HG02884 (cell line): ENCODE measurements at regions not wholly inside any gene's neighbourhood (a gene's known extent, or its start where the extent isn't known, plus 50 kb on each side); places are given as distances from the start of the nearest gene placed in this dataset.

Experiments
- ATAC-seq: cut with Tn5 transposase; IDR thresholded peaks from one replicate; pipeline ENCODE4 v1.9.1; 2021; ENCODE audit warnings: mild to moderate bottlenecking, moderate library complexity; ENCODE audit not compliant: unreplicated experiment

GRCh38 chr6:95777338-95777737 is 200.0 kb downstream of the MANEA start:
- ATAC-seq = no peak

DNA sequence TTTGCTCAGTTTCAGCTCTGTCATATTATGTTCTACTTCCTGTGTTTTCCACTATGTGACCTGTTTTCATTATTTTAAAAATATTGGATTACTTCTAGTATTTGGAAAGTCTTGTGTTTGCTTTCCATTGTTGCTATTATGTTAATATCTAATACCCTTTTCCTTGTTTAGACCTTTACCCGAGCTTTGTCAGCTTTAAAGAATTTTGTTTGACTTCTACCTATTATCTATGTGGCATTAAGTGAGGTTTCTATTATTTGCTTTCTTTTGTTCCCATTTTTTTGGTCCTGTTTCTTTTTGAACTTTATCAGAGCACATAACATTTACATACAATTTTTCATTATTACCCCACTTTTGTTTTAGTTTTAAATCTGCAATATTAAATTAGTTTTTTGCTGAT is 202.7 kb downstream of the MANEA start:
- no peak for ATAC-seq

- no peak for ATAC-seq
Measured at GRCh38 chr6:95784019-95784418, 206.7 kb downstream of the MANEA start.

- peak; percentile 53 for ATAC-seq
Measured at GRCh38 chr6:95784869-95785268, 207.5 kb downstream of the MANEA start.

DNA sequence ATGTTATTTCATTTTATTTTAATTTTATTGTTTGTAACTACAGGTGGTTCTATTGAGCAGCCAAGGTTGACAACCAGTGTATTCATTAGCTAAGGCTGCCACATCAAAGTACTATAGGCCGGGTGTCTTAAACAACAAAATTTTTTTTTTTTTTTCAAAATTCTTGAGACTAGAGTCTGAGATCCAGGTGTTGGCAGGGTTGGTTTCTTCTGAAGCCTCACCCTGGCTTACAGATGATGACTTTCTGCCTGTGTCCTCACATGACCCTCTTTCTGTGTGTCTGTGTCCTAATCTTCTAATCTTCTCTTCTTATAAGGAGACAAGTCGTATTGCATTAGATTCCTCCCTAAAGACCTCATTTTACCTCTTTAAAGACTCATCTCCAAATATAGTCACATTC is 208.4 kb downstream of the MANEA start:
- ATAC-seq = no peak

- ATAC-seq = no peak
Measured at GRCh38 chr6:95786802-95787201, 209.5 kb downstream of the MANEA start.

DNA sequence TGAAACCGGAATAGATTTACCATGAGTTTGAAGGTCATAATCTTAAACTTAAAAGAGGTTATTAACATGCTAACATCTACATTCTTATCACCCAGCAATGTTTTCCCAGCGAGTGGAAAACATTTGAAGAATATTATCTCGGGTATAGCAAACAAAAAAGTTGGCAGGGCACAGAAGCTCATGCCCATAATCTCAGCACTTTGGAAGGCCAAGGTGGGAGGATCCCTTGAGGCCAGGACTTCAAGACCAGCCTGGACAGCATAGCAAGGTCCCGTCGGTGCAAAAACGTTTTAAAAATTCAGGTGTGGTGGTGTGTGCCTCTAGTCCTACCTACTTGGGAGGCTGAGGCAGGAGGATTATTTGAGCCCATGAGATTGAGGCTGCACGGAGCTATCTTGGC is 213.5 kb downstream of the MANEA start:
- ATAC-seq = no peak

DNA sequence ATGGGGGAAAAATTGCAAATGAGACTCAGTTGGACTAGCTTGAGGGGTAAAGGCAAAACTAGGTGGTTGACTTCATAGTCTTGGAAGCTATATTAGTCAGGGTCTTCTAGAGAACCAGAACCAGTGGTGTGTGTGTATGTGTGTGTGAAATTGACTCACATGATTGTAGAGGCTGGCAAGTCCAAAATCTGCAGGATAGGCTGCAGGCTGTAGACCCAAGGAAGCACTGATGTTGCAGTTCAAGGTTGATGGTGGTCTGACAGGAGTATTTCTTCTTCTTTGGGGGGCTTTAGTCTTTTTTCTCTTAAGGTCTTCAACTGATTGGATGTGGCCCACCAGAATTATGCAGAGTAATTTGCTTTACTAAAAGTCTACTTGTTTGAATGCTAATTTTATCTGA is 217.4 kb downstream of the MANEA start:
- no peak for ATAC-seq

- no peak for ATAC-seq
Measured at GRCh38 chr6:95795927-95796326, 218.6 kb downstream of the MANEA start.

GRCh38 chr6:95797054-95797453 is 218.7 kb upstream of the FUT9 start:
- ATAC-seq = no peak

DNA sequence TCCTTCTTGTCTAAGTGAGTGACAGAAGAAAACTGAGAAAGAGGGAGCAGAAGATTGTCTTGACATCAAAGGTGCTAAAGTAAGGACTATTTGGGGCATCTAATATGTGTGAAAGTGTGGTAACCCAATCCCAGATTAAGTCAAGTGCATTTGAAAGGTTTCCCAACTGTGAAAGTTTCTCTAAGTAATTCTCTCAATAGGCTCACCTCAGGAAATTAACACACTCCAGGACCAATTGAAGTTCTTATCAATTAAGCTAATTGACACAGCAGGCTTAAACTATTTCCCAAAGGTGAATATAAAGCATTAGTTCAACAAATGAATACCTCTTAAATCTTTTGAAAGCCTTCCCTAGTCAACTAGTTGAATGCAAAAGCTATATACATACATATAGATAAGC is 212.8 kb upstream of the FUT9 start:
- ATAC-seq = no peak

- ATAC-seq = no peak
Measured at GRCh38 chr6:95803889-95804288, 211.9 kb upstream of the FUT9 start.

DNA sequence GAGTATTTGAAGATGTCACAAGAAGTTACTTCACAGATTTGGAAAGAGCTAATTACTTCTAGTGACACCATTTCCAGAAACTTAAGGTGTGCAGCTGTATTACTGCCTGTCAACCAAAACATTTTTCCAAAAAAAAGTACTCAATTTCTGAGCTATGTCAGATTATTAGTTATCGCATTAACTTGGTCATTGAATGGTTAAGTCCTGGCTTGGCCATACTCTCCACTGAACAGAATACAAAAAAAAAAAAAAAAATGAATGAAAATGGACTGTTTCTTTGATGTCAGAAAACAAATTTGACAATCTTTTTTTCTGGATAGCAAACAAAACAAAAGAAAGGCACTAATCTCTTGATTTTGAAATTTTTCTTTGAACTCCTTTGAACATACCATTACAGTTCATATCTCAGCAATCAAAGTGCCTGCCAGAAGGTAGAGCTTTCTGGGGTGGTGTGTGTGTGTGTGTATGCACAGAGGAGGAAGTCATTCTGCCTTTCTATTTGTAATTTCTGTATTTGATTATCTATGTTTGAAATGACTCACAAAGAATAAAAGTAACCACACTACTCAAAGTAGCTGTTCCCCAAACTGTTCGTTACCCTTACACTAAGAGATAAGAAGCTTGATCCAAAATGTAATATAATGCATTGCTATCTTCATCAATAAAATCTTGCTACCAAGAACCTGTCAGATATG is 210.8 kb upstream of the FUT9 start:
- peak; percentile 75 for ATAC-seq

DNA sequence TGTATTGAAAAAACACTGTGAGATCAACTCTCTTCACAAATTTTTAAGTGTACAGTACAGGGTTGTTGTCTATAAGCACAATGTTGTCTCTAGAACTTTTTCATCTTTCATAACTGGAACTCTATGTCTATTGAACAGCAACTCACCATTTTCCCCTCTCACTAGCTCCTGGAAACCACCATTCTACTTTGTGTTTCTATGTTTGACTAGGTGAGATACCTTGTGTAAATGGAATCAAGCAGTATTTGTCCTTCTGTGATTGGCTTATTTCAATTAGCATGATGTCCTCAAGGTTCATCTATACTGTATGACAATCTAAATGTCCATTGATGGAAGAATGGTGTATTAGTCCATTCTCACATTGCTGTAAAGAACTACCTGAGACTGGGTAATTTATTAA is 210.1 kb upstream of the FUT9 start:
- peak; percentile 43 for ATAC-seq

DNA sequence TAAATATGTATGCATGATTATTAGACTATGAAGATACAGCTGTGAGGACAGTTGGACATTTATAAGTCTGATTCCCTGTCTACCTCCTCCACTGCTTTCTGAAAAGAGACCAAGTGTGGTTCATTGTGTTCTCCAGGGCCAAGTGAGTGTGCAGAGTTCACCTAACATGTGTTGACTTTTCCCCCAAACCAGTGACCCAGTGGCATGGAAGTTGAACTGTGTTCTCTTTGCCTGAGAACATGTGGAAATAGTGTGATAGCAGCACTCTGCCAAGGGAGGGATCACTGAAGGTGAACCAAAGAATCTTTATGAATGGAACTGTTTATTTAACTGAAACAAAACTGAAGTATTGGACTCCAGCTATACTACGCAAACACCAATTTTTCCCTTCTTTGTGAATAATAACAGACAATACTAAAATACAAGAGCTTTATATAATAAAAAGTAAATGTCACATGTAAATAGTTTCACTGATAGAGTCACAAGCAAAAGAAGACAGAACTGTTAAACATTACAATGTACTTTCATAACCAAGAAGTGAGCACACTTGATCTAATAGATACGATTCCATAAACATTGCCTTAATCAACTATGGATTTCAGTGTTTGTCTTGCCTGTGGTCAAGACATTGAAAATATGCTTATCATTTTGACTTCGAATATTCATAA is 200.3 kb upstream of the FUT9 start:
- no peak for ATAC-seq

DNA sequence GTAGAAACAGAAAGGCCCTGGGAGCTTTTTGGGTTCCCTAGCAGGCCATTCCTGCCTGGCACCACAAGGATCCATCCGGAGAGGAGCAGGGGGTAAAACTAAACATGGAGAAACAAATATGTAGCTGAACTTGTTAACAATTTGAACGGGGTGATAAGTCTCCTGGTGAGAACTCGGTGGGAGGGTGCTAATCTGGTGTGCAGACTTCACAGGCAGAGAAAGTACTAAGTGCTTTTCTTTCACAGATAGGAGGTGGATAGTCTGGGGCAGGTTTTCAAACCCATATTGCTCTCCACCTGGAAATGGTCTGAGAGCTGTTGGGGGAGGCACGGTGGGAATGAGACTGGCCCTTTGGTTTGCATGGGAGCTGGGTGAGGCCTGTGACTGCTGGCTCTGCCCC is 196.3 kb upstream of the FUT9 start:
- no peak for ATAC-seq

DNA sequence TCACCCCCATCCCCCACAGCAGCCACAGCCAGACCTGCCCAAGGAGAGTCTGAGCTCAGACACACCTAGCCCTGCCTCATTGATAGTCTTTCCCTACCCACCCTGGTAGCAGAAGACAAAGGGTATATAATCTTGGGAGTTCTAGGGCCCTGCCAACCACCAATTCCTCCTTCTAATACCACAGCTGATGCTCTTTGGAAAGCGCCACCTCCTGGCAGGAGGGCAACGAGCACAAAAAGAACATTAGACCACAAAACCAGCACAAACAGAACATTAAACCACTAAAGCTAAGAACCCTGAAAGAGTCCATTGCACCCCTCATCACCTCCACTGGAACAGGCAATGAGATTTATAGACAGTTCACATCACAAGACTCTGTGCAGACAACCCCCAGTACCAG is 195.8 kb upstream of the FUT9 start:
- ATAC-seq = no peak

- ATAC-seq = no peak
Measured at GRCh38 chr6:95830859-95831557, 184.8 kb upstream of the FUT9 start.

DNA sequence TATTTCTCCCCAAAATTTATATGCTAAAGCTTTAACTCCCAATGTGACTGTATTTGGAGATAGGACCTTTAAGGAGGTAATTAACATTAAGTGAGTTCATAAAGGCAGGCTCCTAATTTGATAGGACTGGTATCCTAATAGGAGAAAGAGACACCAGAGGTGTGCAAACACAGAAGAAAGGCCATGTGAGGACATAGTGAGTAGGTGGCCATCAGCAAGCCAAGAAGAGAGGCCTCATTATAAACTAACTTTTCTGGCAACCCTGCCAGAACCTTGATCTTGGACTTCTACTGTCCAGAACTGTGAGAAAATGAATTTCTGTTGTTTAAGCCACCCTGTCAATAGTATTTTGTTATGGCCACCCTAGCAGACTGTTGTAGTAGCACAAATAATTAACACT is 177.9 kb upstream of the FUT9 start:
- ATAC-seq = no peak

- no peak for ATAC-seq
Measured at GRCh38 chr6:95841560-95841959, 174.2 kb upstream of the FUT9 start.

DNA sequence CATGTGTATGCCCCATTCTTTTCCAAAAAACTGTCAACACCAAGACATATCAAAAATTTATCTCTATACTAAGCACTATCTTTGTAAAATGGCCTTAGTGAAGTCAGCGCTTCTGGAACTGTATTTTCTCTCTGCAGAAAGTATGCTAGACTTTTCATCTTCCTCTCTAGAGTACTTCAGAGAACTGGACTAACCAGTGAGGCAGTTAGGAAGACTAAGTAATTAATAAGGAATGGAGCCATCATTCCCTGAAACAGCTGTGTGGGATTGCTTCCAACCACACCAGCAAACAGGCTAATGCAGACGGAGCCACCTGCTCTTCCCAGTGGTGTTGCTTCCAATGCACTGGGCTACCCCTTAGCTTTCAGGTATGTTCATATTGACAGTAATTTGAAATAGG is 169.1 kb upstream of the FUT9 start:
- ATAC-seq = no peak

- ATAC-seq = no peak
Measured at GRCh38 chr6:95847061-95847460, 168.7 kb upstream of the FUT9 start.
